ENCODE measurements at regions not wholly inside any gene's neighbourhood (a gene's known extent, or its start where the extent isn't known, plus 50 kb on each side); places are given as distances from the start of the nearest gene placed in this dataset.

- TF ChIP-seq, protein P1, sequence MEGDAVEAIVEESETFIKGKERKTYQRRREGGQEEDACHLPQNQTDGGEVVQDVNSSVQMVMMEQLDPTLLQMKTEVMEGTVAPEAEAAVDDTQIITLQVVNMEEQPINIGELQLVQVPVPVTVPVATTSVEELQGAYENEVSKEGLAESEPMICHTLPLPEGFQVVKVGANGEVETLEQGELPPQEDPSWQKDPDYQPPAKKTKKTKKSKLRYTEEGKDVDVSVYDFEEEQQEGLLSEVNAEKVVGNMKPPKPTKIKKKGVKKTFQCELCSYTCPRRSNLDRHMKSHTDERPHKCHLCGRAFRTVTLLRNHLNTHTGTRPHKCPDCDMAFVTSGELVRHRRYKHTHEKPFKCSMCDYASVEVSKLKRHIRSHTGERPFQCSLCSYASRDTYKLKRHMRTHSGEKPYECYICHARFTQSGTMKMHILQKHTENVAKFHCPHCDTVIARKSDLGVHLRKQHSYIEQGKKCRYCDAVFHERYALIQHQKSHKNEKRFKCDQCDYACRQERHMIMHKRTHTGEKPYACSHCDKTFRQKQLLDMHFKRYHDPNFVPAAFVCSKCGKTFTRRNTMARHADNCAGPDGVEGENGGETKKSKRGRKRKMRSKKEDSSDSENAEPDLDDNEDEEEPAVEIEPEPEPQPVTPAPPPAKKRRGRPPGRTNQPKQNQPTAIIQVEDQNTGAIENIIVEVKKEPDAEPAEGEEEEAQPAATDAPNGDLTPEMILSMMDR (IDR thresholded peaks at IDR 0.05), result no peak
- DNase-seq (ENCODE audit: low spot score) (no peak), ATAC-seq (ENCODE audit: low FRiP score) (no peak)
Measured at GRCh38 chr5:135680713-135681112, 101.9 kb upstream of the CXCL14 start.

- ATAC-seq (ENCODE audit: low FRiP score) (no peak), DNase-seq (ENCODE audit: low spot score) (no peak)
- TF ChIP-seq, protein P1 (IDR thresholded peaks at IDR 0.05), result no peak
Measured at GRCh38 chr5:135678640-135679268, 100.0 kb upstream of the CXCL14 start.

DNA sequence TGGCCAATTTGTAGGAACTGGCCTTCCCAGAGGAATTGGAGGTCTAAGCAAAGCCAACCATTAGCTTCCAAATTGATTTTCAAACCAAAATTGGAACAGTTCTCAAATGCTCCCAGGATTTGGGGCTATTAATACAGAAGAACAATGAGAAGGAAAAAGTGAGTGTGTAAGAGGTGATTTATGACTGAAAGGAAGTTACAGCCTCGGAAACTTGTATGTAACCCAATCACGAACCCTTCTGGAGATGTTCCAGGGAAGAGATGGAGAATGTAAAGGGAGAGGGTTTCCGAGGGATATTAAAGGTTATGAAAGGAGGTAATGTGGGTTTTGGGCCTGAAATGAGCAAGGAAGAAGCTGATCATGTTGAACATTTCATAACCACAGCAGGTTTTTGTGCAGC is 93.2 kb upstream of the CXCL14 start:
- DNase-seq (ENCODE audit: low spot score), result no peak
- no peak for ATAC-seq (ENCODE audit: low FRiP score)
- TF ChIP-seq, protein P1 (IDR thresholded peaks at IDR 0.05), result no peak

DNA sequence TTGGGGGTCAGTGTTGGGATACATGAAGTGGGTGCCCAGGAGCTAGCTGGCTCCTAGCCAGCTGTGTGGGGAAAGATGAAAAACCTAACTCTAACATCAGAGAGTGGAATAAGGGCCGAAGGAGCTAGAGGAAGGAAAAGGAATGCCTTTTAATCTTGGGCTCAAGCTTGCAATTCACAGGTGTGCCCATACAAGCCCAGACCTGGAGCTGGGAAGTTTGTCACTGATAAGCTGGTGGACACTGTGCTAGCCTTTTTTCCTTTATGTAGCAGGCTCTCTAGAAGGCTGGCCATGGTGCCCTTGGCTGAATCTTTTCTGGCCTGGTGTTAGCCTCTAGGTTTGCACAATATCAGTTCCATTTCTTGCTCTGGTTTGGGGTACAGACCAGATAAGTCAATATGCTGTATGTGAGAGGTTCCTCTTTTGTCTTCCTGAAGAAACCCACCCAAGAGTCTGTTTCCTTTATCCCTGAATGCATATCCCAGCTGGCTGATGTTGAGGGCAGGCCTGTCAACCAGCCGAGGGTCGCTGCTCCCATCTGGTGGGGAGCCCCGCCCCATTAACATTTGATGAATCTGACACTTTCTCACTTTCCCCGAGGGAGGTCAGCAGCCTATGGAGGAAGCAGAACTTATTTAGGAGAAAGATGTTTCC is 92.4 kb upstream of the CXCL14 start:
- TF ChIP-seq, protein P1 (IDR thresholded peaks at IDR 0.05), result no peak
- DNase-seq (ENCODE audit: low spot score) (no peak), ATAC-seq (ENCODE audit: low FRiP score) (no peak)

DNA sequence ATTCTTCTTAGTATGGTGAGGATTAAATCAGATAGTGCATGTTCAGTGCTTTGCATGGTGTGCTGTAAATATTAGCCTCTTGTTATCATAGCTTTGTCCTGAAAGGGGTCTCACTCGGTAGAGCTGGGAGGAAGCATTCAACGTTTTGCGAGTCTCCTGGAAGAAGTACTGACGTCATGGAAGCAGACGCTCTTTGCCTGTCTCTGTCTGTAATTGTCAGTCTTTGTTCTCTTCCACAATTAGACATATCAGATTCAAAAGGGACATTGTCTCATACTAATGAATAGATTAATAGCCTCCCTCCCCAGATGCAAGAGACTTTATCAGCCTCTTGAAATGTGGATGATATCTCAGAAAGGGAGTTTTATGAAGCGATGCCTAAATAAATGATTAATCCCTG is 91.8 kb upstream of the CXCL14 start:
- TF ChIP-seq, protein P1 (IDR thresholded peaks at IDR 0.05), result no peak
- no peak for ATAC-seq (ENCODE audit: low FRiP score)
- no peak for DNase-seq (ENCODE audit: low spot score)

DNA sequence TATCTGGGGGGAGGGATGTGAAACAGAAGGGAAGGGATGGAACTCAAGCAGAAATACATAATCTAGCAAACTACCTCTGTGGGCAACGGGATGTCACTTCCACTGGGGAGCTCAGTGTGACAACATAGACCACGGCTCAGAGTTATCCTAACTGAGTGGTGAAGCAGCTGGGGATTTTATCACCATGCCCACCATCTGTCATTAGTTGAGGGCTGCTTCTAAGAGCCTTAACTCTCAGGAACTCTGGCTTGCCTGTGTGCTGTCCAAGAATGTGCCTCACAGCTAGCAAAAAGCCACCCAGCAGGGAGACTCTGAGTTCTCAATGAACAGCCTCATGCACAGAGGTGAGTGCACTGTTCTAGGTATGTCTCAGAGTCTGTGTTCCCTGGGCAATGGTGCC is 90.6 kb upstream of the CXCL14 start:
- no peak for DNase-seq (ENCODE audit: low spot score)
- TF ChIP-seq, protein P1 (IDR thresholded peaks at IDR 0.05), result no peak
- no peak for ATAC-seq (ENCODE audit: low FRiP score)

DNA sequence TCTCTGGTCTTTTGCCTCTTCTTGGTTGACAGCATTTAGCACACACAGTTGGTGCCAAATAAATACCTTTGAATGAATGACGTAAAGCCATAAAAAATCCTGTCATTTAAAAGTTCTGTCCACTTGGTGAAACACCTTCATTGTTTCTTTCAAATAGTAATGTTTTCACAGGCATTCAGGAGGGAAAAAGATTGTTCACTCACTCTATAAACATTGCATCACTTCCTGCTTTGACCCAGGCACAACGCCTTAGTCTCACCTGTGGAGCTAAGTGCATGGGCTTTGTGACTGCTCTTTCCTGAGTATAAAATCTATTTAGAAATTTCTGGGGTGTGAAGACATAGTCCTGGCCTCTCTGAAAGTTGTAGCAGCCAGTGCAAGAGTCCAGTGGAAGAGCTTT is 88.9 kb upstream of the CXCL14 start:
- no peak for DNase-seq (ENCODE audit: low spot score)
- TF ChIP-seq, protein P1 (IDR thresholded peaks at IDR 0.05), result no peak
- no peak for ATAC-seq (ENCODE audit: low FRiP score)
